ENCODE measurements at regions not wholly inside any gene's neighbourhood (a gene's known extent, or its start where the extent isn't known, plus 50 kb on each side); places are given as distances from the start of the nearest gene placed in this dataset. TPM values are rescaled to one million over a fixed set of nuclear protein-coding genes. Genes with fewer than 3 reads are reported as not detected.

Small RNA genes in the stretch of these regions (microRNA-seq; reads per million reads assigned to microRNA genes)
- not detected for gene MIR4255

Data from mucosa of descending colon (tissue), 1 donor.